Stimulated activated naive B cell treated with anti-CD40 and anti-IgM and Interleukin-4, amounts not matched to agents 10 μg/mL and 1 μg/mL and 100 μg/mL, for 72 hours (primary cell): ENCODE measurements at regions not wholly inside any gene's neighbourhood (a gene's known extent, or its start where the extent isn't known, plus 50 kb on each side); places are given as distances from the start of the nearest gene placed in this dataset.
"Not testable (repeated sequence)": the region's sequence is repeated elsewhere in the genome, so short reads cannot be mapped to it uniquely, and the experiment has no call there.

ENCODE experiments used
- ATAC-seq, 2 donors: fragments of 150-1000 bp; cut with Tn5 transposase; replicated peaks; 2 replicates each; pipeline ENCODE4 v1.10.0; 2021; ENCODE audit warnings: moderate library complexity in 1 of 2
- DNase-seq: peaks from one replicate; pipeline ENCODE4 v3.0.0; 2021
- H3K27ac Mint-ChIP-seq: one replicate; pipeline ENCODE4 v1.8.0; 2022; ENCODE audit warnings: mild to moderate bottlenecking, mixed read lengths
- H3K27me3 Mint-ChIP-seq, 2 donors: one replicate each; pipeline ENCODE4 v1.8.0; 2022; ENCODE audit warnings: mixed read lengths in 2 of 2
- H3K36me3 Mint-ChIP-seq, 2 donors: one replicate each; pipeline ENCODE4 v1.8.0; 2022; ENCODE audit warnings: mixed read lengths in 2 of 2, mild to moderate bottlenecking in 1 of 2
- H3K4me1 Mint-ChIP-seq, 2 donors: one replicate each; pipeline ENCODE4 v1.8.0; 2022; ENCODE audit warnings: mixed read lengths in 2 of 2, mild to moderate bottlenecking in 1 of 2
- H3K4me3 Mint-ChIP-seq, 2 donors: one replicate each; pipeline ENCODE4 v1.8.0; 2022; ENCODE audit warnings: mild to moderate bottlenecking in 2 of 2, mixed read lengths in 2 of 2, moderate library complexity in 1 of 2
- H3K9me3 Mint-ChIP-seq, 2 donors: one replicate each; pipeline ENCODE4 v1.8.0; 2022; ENCODE audit warnings: mixed read lengths in 2 of 2, mild to moderate bottlenecking in 1 of 2

DNA sequence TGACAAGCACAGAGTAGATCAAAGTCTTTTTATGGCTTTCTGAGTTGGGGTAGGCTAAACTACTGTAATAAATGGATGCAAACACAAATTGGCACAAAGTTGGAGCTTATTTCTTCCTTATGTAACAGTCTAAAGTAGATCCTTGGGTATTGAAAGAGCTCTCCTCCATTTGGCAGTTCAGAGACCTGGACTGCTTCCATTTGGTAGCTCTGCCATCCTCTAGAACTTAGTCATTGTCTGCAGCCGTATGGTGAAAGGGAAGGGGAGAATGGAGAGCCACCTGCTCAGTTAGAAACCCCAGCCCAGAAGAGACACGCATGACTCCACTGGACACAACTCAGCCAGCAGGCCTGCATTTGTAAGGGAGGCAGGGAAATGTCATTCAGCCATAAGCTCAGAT is 345.0 kb downstream of the DMAC1 start:
- Mint-ChIP-seq H3K4me3 (no peak overlapping the region), H3K27ac (no peak overlapping the region), H3K36me3 (no peaks in the 10 kb centered on the region), H3K27me3 (peaks cover 0 to 3% of the 10 kb centered on the region in 2 donors), H3K9me3 (peaks cover 0 to 1% of the 10 kb centered on the region in 2 donors), H3K4me1 (no peaks in the 10 kb centered on the region)
- ATAC-seq, result no peak
- DNase-seq, result no peak

DNA sequence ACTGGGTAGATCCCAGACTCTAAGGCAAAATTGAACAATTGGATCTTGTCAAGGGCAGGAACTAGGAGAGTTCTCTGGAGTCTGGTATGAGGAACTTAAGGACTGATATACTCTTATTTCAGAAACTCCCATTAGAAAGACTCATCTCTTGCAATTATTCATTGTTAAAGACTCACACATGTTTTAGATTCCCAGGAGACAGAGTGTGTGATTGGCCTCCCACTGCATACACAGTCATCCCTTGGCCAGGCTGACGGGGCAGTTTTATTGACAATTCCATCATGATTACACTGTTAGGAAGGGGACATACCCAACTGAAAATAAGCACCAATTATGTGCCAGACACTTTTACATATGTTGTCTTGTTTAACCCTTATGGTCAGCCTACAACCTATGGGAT is 347.2 kb downstream of the DMAC1 start:
- no peaks in the 10 kb centered on the region for H3K4me1 Mint-ChIP-seq
- ATAC-seq, result no peak
- H3K4me3 Mint-ChIP-seq, result no peak overlapping the region
- no peaks in the 10 kb centered on the region for H3K9me3 Mint-ChIP-seq
- H3K36me3 Mint-ChIP-seq, result no peaks in the 10 kb centered on the region
- H3K27ac Mint-ChIP-seq, result no peak overlapping the region
- peaks cover 0 to 3% of the 10 kb centered on the region in 2 donors for H3K27me3 Mint-ChIP-seq
- DNase-seq, result no peak

DNA sequence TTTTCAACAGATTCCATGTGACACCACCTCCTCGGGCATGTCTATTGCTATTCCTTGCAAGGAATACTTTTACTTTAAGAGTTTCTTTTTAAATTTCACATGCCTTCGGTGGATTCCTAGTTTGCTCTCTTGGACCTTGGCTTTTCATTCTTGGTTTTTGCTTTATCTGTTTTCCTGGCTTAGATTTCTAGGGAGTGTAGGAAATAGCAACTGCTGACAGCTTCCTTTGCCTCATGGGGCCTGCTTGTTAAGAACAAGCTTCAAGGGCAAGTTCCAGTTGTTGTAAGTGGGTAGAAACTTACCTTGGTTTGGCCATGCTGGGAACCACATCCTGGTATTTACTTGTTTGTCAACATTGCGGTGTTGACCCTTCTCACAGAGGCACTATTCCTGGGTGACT is 348.5 kb downstream of the DMAC1 start:
- no peak overlapping the region for H3K4me3 Mint-ChIP-seq
- H3K27me3 Mint-ChIP-seq, result peaks cover 0 to 3% of the 10 kb centered on the region in 2 donors
- no peak overlapping the region for H3K27ac Mint-ChIP-seq

DNA sequence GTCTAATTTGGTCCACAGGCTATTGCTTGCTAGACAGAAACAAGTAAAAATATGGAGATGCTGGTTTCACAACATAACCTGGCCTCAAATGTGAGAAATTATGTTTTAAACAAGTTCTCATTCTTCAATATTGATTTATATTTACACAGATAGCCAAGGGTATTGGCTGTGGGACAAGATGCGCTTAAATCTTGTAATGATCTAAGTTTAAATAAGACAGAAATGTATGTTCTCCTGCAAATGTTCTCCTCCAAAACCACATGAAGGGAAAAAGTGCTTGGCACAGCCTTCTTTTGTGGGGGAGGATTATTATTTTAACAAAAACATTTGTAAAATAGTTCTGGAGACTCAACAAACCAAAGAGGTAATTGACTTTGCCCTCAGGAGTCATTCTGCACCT is 356.0 kb downstream of the DMAC1 start:
- H3K27ac Mint-ChIP-seq, result no peak overlapping the region
- H3K4me3 Mint-ChIP-seq, result no peak overlapping the region
- ATAC-seq (no peak), DNase-seq (no peak)
- no peaks in the 10 kb centered on the region for H3K36me3 Mint-ChIP-seq
- H3K9me3 Mint-ChIP-seq, result peaks cover 0 to 2% of the 10 kb centered on the region in 2 donors
- no peaks in the 10 kb centered on the region for H3K4me1 Mint-ChIP-seq
- peaks cover 0 to 8% of the 10 kb centered on the region in 2 donors for H3K27me3 Mint-ChIP-seq

More for the DNA sequence above, 348.5 kb downstream of the DMAC1 start:
- H3K36me3 Mint-ChIP-seq, result no peaks in the 10 kb centered on the region
- no peak for ATAC-seq
- no peaks in the 10 kb centered on the region for H3K4me1 Mint-ChIP-seq
- H3K9me3 Mint-ChIP-seq, result peaks cover 0 to 2% of the 10 kb centered on the region in 2 donors
- DNase-seq, result no peak

DNA sequence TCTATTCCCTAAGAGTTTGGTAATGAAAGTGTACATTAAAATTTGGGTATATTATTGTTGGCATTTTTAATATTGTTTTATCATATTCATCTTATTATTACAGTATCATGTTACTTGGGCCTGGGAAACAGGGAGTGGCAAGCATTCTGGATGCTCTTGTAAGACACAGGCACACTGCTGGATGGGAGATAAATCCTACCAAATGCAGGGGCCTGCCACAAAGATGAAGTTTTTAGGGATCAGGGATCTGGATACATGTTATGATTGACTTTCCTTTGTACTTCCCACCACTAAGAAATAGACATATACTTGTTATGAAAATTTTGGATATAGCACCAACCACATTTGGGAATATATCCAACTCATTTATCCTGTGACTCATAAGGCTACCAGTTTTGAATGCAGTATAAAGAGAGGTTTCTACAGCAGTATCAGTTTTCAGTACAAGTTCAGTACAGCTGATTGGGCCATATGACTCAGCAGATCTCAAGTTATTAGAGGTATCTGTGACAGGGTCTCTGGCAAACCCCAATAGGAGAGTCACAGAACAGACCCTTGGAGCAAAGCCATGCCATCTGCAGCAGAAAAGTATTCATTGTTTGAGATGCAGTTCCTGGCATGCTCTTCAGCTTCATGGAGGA is 360.1 kb downstream of the DMAC1 start:
- Mint-ChIP-seq H3K27ac (no peak overlapping the region), H3K27me3 (peaks cover 0 to 8% of the 10 kb centered on the region in 2 donors), H3K4me1 (no peaks in the 10 kb centered on the region), H3K4me3 (no peak overlapping the region), H3K36me3 (no peaks in the 10 kb centered on the region), H3K9me3 (no peaks in the 10 kb centered on the region)
- ATAC-seq, result no peak
- no peak for DNase-seq

DNA sequence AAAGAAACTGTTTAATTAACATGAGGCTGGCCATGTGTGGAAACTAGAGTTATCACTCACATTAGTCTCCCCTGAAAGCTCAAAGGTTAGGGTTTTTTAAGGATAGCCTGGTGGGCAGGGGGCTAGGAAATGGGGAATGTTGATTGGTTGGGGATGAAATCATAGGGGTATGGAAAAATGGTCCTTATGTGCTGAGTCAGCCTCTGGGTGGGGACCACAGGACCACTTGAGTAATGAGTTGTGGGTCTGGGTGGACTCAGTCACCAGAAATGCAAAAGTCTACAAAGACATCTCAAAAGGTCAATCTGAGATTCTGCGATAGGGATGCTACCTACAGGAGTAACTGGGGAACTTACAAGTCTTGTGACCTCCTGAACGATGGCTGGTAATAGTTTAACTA is 362.8 kb downstream of the DMAC1 start:
- Mint-ChIP-seq H3K4me3 (no peak overlapping the region), H3K27ac (no peak overlapping the region), H3K27me3 (no peaks in the 10 kb centered on the region), H3K4me1 (no peaks in the 10 kb centered on the region), H3K36me3 (no peaks in the 10 kb centered on the region), H3K9me3 (peaks cover 6 to 7% of the 10 kb centered on the region in 2 donors)
- no peak for ATAC-seq
- no peak for DNase-seq

DNA sequence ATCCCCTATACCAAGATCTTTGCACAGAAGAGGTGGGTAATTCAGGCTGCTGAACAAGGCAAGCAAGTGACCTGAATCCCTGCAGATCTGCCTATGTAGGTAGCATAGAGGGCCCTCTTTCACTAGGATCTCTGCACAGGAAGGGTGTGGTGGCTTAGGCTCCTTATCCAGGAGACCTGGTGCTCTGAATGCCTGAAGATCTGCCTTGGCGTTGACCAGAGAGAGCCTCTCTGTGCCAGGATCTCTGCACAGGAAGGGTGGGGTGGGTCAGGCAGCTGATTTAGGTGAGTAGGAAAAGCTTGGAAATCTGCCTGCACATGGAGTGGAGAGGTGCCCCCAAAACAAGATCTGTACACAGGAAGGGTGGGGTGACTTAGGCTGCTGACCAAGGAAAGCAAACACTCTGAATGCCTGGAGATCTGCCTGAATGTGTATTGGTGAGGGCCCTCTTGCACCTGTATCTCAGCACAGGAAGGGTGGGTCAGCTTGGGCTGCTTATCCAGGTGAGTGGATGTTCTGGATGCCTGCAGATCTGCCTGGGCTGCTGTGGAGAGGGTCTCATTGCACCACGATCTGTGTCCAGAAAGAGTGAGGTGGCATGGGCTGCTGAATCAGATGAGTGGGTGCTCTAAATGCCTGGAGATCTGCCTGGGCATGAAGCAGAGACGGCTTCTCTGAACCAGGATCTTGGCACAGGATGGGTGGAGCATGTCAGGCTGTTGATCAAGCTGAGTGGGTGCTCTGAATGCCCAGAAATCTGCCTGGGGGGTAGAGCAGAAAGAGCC is 365.9 kb downstream of the DMAC1 start:
- H3K27me3 Mint-ChIP-seq, result no peaks in the 10 kb centered on the region
- H3K9me3 Mint-ChIP-seq, result peaks cover 14 to 15% of the 10 kb centered on the region in 2 donors
- ATAC-seq (no peak), DNase-seq (no peak)
- no peak overlapping the region for H3K4me3 Mint-ChIP-seq
- H3K27ac Mint-ChIP-seq, result no peak overlapping the region
- H3K36me3 Mint-ChIP-seq, result no peaks in the 10 kb centered on the region
- no peaks in the 10 kb centered on the region for H3K4me1 Mint-ChIP-seq

DNA sequence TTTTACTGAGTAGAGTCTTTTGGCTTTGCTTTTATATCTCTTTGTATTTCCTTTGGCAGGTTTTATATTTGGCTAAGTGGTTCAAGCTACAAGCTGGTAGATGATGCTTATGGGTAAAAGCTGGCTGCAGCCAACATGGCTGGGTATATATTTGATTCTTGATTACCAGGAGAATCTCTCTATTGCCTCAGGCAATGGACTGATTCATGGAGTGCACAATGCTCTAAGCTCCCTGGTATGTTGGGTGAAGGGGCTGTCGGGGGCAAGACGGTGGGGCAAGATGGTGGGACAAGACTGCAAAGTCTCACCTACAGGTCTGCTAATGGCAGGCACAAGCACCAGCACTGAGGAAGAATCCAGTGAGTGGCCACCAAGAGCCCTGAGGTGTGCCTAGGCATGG is 366.6 kb downstream of the DMAC1 start:
- no peak overlapping the region for H3K27ac Mint-ChIP-seq
- DNase-seq, result no peak
- ATAC-seq, result no peak
- peaks cover 0 to 4% of the 10 kb centered on the region in 2 donors for H3K4me1 Mint-ChIP-seq
- H3K4me3 Mint-ChIP-seq, result no peak overlapping the region
- H3K27me3 Mint-ChIP-seq, result no peaks in the 10 kb centered on the region
- no peaks in the 10 kb centered on the region for H3K36me3 Mint-ChIP-seq
- peaks cover 15 to 18% of the 10 kb centered on the region in 2 donors for H3K9me3 Mint-ChIP-seq

DNA sequence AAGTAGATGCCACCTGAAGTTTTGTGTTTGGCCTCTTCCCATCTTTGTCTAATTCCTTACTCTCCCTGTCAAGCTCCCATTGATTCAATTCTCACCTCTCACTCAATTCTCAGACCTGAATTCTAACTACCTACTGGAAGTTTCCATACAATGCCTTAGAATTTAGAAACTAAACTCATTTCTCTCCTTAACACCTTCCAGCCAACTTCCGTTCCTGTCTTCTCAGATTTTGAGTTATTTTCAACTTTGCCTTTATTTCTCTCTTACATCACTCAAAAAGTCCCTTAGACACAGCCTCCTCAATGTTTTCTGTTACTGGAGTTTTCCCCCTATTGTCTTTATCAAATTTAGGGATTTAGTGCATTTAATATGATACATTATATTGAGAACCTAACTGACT is 382.2 kb downstream of the DMAC1 start:
- ATAC-seq, H3K27ac Mint-ChIP-seq, H3K36me3 Mint-ChIP-seq, H3K4me3 Mint-ChIP-seq, H3K4me1 Mint-ChIP-seq, H3K27me3 Mint-ChIP-seq, DNase-seq, H3K9me3 Mint-ChIP-seq: not testable (repeated sequence)

DNA sequence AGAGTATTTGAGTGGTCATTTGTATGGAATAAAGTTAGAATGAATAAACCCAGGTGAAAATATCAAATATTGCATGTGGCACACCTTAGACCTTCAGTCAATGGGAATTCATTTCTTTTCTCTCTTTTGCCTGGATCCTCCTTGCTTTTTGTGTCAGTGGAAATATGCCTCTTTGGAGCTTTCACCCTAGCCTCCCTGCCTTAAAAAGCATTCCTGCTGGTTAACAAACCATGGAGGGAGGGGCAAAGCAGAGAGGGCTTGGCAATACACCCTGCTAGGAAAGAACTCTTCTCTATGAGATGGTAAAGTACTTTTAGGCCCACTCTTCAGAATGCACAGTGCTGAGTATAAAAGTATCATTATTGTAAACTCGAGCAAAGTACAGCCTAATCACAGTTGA is 383.7 kb downstream of the DMAC1 start:
- no peak for ATAC-seq
- Mint-ChIP-seq H3K4me3 (no peak overlapping the region), H3K4me1 (no peaks in the 10 kb centered on the region), H3K9me3 (peaks cover 8 to 11% of the 10 kb centered on the region in 2 donors), H3K36me3 (no peaks in the 10 kb centered on the region), H3K27me3 (peaks cover 0 to 7% of the 10 kb centered on the region in 2 donors), H3K27ac (no peak overlapping the region)
- no peak for DNase-seq

DNA sequence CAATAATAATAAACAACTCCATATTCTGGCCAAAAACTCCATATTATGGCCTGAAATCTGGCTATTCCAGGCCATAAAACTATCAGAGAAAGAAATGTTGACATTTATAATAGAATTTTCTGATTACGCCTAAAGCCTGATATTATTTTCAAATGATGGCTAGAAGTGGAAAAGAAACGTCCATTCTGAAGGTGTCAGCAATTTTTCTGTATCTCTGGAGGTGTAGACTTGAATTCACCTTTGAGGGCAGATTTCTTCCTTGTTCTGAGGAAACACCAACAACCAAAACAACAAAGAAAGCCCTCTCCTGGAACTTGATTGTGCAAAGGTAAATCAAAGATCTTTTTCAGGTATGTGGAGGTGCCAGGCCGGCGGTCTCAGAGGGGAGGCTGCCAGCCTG is 390.7 kb downstream of the DMAC1 start:
- Mint-ChIP-seq H3K27me3 (peaks cover 8 to 22% of the 10 kb centered on the region in 2 donors), H3K27ac (no peak overlapping the region), H3K4me1 (peaks cover 4 to 9% of the 10 kb centered on the region in 2 donors), H3K36me3 (no peaks in the 10 kb centered on the region), H3K4me3 (no peak overlapping the region), H3K9me3 (peaks cover 4 to 5% of the 10 kb centered on the region in 2 donors)
- ATAC-seq (no peak), DNase-seq (no peak)

DNA sequence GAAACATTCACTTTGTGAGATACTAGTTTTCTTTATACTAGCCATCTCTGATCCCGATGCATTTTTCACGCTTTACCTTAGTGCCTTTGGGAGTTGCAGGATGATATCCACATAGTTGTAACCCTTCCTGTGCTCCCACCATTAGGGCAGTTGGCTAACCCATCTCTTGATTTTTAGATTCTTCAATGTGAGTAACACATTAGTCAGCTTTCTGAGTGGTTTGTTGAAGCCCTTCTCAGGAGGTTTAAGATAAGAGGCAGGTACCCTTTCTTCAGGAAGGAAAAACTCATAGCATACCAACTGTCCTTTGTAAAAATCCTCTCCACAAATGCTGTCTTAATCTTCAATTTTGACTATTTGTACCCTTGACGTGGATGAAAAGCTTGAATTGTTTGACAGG is 392.3 kb downstream of the DMAC1 start:
- DNase-seq (no peak), ATAC-seq (no peak)
- peaks cover 8 to 22% of the 10 kb centered on the region in 2 donors for H3K27me3 Mint-ChIP-seq
- no peaks in the 10 kb centered on the region for H3K36me3 Mint-ChIP-seq
- peaks cover 4 to 9% of the 10 kb centered on the region in 2 donors for H3K4me1 Mint-ChIP-seq
- no peak overlapping the region for H3K4me3 Mint-ChIP-seq
- H3K9me3 Mint-ChIP-seq, result peaks cover 3 to 4% of the 10 kb centered on the region in 2 donors
- H3K27ac Mint-ChIP-seq, result no peak overlapping the region

DNA sequence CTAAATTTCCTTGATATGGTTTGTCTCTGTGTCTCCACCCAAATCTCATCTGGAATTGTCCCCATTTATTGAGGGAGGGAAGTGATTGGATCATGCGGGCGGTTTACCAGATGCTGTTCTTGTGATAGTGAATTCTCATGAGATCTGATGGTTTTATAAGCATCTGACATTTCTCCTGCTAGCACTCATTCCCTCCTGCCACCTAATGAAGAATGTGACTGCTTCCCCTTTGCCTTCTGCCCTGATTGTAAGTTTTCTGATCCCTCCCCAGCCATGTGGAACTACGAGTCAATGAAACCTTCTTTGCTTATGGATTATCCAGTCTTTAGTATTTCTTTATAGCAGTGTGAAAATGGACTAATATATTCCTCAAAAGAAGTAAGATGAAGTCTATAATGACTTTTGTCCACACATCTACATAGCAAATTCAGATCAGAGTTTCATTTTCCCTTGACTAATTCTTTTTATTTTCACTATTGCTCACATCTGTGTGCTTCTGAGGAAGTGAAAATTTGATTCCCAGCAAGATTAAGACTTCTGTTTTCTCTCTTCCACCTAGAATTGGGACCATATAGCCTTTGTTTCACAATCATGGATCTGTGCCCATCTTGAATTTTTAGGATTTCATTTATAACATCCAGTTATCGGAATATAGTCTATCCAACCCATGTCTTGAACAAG is 393.5 kb downstream of the DMAC1 start:
- Mint-ChIP-seq H3K27me3 (peaks cover 13 to 27% of the 10 kb centered on the region in 2 donors), H3K4me1 (peaks cover 4 to 9% of the 10 kb centered on the region in 2 donors), H3K9me3 (no peaks in the 10 kb centered on the region), H3K36me3 (no peaks in the 10 kb centered on the region), H3K4me3 (no peak overlapping the region), H3K27ac (no peak overlapping the region)
- DNase-seq (no peak), ATAC-seq (peak; percentile 82 to 84)

DNA sequence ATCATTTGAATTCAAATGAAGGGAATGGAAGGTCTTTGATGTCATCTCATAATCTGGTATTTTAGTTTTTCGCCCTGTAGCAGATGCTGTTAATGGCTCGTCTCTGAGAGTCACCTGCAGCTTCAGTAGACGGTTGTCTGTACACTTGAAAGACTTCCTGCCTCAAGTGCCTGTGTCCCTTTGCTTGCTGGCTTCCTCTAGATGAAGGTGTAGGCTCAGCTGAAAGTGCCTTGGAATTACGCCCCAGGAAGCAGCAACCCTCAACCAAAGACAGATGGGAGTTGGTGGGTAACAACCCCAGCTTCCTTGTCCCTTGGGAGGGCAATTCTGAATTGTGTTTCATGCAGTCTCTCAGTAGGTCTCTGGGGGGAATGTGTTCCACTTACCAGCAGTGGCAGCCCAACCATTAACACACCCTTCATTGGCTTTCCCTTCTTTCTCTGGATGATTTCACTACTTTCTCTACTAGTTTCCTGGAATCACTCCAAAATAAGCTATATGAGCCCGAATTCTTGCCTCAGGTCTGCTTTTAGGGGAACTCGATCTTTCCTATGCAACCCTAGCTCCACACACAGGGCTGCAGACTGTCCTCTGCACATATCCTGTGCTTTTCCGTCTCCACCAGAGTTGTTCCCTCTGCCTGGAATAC is 395.6 kb downstream of the DMAC1 start:
- peaks cover 4 to 9% of the 10 kb centered on the region in 2 donors for H3K4me1 Mint-ChIP-seq
- H3K4me3 Mint-ChIP-seq, result no peak overlapping the region
- H3K27ac Mint-ChIP-seq, result no peak overlapping the region
- H3K9me3 Mint-ChIP-seq, result no peaks in the 10 kb centered on the region
- H3K36me3 Mint-ChIP-seq, result no peaks in the 10 kb centered on the region
- H3K27me3 Mint-ChIP-seq, result peaks cover 10 to 30% of the 10 kb centered on the region in 2 donors
- ATAC-seq, result no peak
- no peak for DNase-seq
